ENCODE measurements at regions not wholly inside any gene's neighbourhood (a gene's known extent, or its start where the extent isn't known, plus 50 kb on each side); places are given as distances from the start of the nearest gene placed in this dataset.
A peak's percentile ranks its signal among the peaks of the same experiment; 100 is the strongest.

GRCh38 chr6:62711750-62712149 lies 425.7 kb upstream of the KHDRBS2 start:
- H3F3A ChIP-seq (replicated peaks; ENCODE audit: low read depth) = no peaks in the 10 kb centered on the region
- no peaks in the 10 kb centered on the region; the same call in 2 of the 3 replicates for H3K36me3 Mint-ChIP-seq (ENCODE audit: low read depth)
- H3K4me1 ChIP-seq (ENCODE audit: insufficient read depth) = peaks cover 15% of the 10 kb centered on the region
- no peak for TF ChIP-seq CREB1 (CRISPR knock-in tag; IDR thresholded peaks at IDR 0.05; ENCODE audit: low read depth)
- H3K9me3 Mint-ChIP-seq = peaks cover 19% of the 10 kb centered on the region
- H3K9me2 ChIP-seq (ENCODE audit: insufficient read depth) = peaks cover 14% of the 10 kb centered on the region
- H3K27me3 Mint-ChIP-seq (ENCODE audit: insufficient read depth, low read depth, poor library complexity) = no peaks in the 10 kb centered on the region
- no peak overlapping the region for H3K27ac ChIP-seq (ENCODE audit: low read depth)
- no peaks in the 10 kb centered on the region for H4K20me1 ChIP-seq (replicated peaks; ENCODE audit: insufficient read depth)
- no peaks in the 10 kb centered on the region for H3K79me2 ChIP-seq (replicated peaks; ENCODE audit: insufficient read depth)
- no peak overlapping the region for H2AFZ ChIP-seq
- no peak for ATAC-seq
- H3K4me1 Mint-ChIP-seq = peaks cover 7% of the 10 kb centered on the region
- H3K4me2 ChIP-seq = no peak overlapping the region
- H3K4me3 ChIP-seq = no peak overlapping the region
- no peak overlapping the region for H3K27ac Mint-ChIP-seq
- no peak overlapping the region for H3K4me3 Mint-ChIP-seq
- no peaks in the 10 kb centered on the region for H3K27me3 ChIP-seq (ENCODE audit: insufficient read depth)
- no peaks in the 10 kb centered on the region for H3K36me3 ChIP-seq (ENCODE audit: insufficient read depth)
- DNase-seq (ENCODE audit: low spot score) = no peak

- Mint-ChIP-seq H3K27ac (no peak overlapping the region), H3K9me3 (peaks cover 19% of the 10 kb centered on the region), H3K4me3 (no peak overlapping the region), H3K4me1 (no peaks in the 10 kb centered on the region), H3K36me3 (ENCODE audit: low read depth) (no peaks in the 10 kb centered on the region; the same call in 2 of the 3 replicates), H3K27me3 (ENCODE audit: insufficient read depth, low read depth, poor library complexity) (no peaks in the 10 kb centered on the region)
- H3K4me3 ChIP-seq = no peak overlapping the region
- no peaks in the 10 kb centered on the region for H3K36me3 ChIP-seq (ENCODE audit: insufficient read depth)
- no peak overlapping the region for H3K27ac ChIP-seq (ENCODE audit: low read depth)
- no peaks in the 10 kb centered on the region for H3K79me2 ChIP-seq (replicated peaks; ENCODE audit: insufficient read depth)
- no peaks in the 10 kb centered on the region for H3K27me3 ChIP-seq (ENCODE audit: insufficient read depth)
- no peak overlapping the region for H3K4me2 ChIP-seq
- DNase-seq (ENCODE audit: low spot score) (no peak), ATAC-seq (no peak)
- no peaks in the 10 kb centered on the region for H3F3A ChIP-seq (replicated peaks; ENCODE audit: low read depth)
- no peaks in the 10 kb centered on the region for H4K20me1 ChIP-seq (replicated peaks; ENCODE audit: insufficient read depth)
- H2AFZ ChIP-seq = no peak overlapping the region
- no peak for TF ChIP-seq ZNF114 (CRISPR knock-in tag; IDR thresholded peaks at IDR 0.05)
- no peak for TF ChIP-seq STAT1 (IDR thresholded peaks at IDR 0.05; ENCODE audit: unreplicated experiment)
- no peak for TF ChIP-seq ZNF331 (CRISPR knock-in tag; IDR thresholded peaks at IDR 0.05; ENCODE audit: low read depth)
- TF ChIP-seq NANOG (IDR thresholded peaks at IDR 0.05; ENCODE audit: borderline replicate concordance) = no peak
- no peak for TF ChIP-seq EZH2 (IDR thresholded peaks at IDR 0.05; ENCODE audit: low read depth, unreplicated experiment)
- TF ChIP-seq, protein P1, sequence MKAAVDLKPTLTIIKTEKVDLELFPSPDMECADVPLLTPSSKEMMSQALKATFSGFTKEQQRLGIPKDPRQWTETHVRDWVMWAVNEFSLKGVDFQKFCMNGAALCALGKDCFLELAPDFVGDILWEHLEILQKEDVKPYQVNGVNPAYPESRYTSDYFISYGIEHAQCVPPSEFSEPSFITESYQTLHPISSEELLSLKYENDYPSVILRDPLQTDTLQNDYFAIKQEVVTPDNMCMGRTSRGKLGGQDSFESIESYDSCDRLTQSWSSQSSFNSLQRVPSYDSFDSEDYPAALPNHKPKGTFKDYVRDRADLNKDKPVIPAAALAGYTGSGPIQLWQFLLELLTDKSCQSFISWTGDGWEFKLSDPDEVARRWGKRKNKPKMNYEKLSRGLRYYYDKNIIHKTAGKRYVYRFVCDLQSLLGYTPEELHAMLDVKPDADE (IDR thresholded peaks at IDR 0.05) = no peak
- TF ChIP-seq, protein P2, sequence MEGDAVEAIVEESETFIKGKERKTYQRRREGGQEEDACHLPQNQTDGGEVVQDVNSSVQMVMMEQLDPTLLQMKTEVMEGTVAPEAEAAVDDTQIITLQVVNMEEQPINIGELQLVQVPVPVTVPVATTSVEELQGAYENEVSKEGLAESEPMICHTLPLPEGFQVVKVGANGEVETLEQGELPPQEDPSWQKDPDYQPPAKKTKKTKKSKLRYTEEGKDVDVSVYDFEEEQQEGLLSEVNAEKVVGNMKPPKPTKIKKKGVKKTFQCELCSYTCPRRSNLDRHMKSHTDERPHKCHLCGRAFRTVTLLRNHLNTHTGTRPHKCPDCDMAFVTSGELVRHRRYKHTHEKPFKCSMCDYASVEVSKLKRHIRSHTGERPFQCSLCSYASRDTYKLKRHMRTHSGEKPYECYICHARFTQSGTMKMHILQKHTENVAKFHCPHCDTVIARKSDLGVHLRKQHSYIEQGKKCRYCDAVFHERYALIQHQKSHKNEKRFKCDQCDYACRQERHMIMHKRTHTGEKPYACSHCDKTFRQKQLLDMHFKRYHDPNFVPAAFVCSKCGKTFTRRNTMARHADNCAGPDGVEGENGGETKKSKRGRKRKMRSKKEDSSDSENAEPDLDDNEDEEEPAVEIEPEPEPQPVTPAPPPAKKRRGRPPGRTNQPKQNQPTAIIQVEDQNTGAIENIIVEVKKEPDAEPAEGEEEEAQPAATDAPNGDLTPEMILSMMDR (conservative IDR thresholded peaks at IDR 0.05; ENCODE audit: low read depth in 2 of 2) = no peak
- no peaks in the 10 kb centered on the region for H3K4me1 ChIP-seq (ENCODE audit: insufficient read depth)
- peaks cover 17% of the 10 kb centered on the region for H3K9me2 ChIP-seq (ENCODE audit: insufficient read depth)
Observed at GRCh38 chr6:62707914-62708313, 421.9 kb upstream of the KHDRBS2 start.

- H3K4me2 ChIP-seq = no peak overlapping the region
- no peak overlapping the region for H3K27ac ChIP-seq (ENCODE audit: low read depth)
- peaks cover 17% of the 10 kb centered on the region for H3K9me2 ChIP-seq (ENCODE audit: insufficient read depth)
- H3F3A ChIP-seq (replicated peaks; ENCODE audit: low read depth) = no peaks in the 10 kb centered on the region
- H3K36me3 Mint-ChIP-seq (ENCODE audit: low read depth) = no peaks in the 10 kb centered on the region; the same call in 2 of the 3 replicates
- no peak overlapping the region for H3K4me3 ChIP-seq
- no peak overlapping the region for H3K4me3 Mint-ChIP-seq
- H3K4me1 ChIP-seq (ENCODE audit: insufficient read depth) = no peaks in the 10 kb centered on the region
- DNase-seq (ENCODE audit: low spot score) = peak; percentile 29
- no peak overlapping the region for H3K27ac Mint-ChIP-seq
- peak; percentile 41; the same call in 2 of the 3 replicates for ATAC-seq
- H3K27me3 ChIP-seq (ENCODE audit: insufficient read depth) = no peaks in the 10 kb centered on the region
- peaks cover 19% of the 10 kb centered on the region for H3K9me3 Mint-ChIP-seq
- no peak overlapping the region for H2AFZ ChIP-seq
- TF ChIP-seq, protein P2 (conservative IDR thresholded peaks at IDR 0.05; ENCODE audit: low read depth in 2 of 2) = peak; percentile 31 to 45
- no peak for TF ChIP-seq NANOG (IDR thresholded peaks at IDR 0.05; ENCODE audit: borderline replicate concordance)
- no peak for TF ChIP-seq JUNB (IDR thresholded peaks at IDR 0.05; ENCODE audit: unreplicated experiment)
- no peaks in the 10 kb centered on the region for H3K4me1 Mint-ChIP-seq
- H4K20me1 ChIP-seq (replicated peaks; ENCODE audit: insufficient read depth) = no peaks in the 10 kb centered on the region
- H3K27me3 Mint-ChIP-seq (ENCODE audit: insufficient read depth, low read depth, poor library complexity) = no peaks in the 10 kb centered on the region
- H3K36me3 ChIP-seq (ENCODE audit: insufficient read depth) = no peaks in the 10 kb centered on the region
- no peaks in the 10 kb centered on the region for H3K79me2 ChIP-seq (replicated peaks; ENCODE audit: insufficient read depth)
Observed at GRCh38 chr6:62707156-62707555, 421.1 kb upstream of the KHDRBS2 start.

All from GM23338 (cell line).